H1 (cell line): ENCODE measurements at regions not wholly inside any gene's neighbourhood (a gene's known extent, or its start where the extent isn't known, plus 50 kb on each side); places are given as distances from the start of the nearest gene placed in this dataset.

ENCODE experiments used
- E2F6 ChIP-seq: IDR thresholded peaks from 2 replicates; pipeline ENCODE4 v1.6.1; 2012; ENCODE audit warnings: inconsistent platforms
- NANOG ChIP-seq: IDR thresholded peaks from 2 replicates; pipeline ENCODE4 v1.6.1; 2011; ENCODE audit warnings: low read length, low read depth, mild to moderate bottlenecking, inconsistent platforms; ENCODE audit not compliant: insufficient read depth, poor library complexity, severe bottlenecking
- SRF ChIP-seq: IDR thresholded peaks from 2 replicates; pipeline ENCODE4 v1.6.1; 2011; ENCODE audit warnings: mild to moderate bottlenecking, low read depth, low read length, moderate library complexity
- SUZ12 ChIP-seq: fragments of 200-600 bp; sonication (generic); IDR thresholded peaks from 2 replicates; pipeline ENCODE4 v1.6.1; 2012; ENCODE audit warnings: mild to moderate bottlenecking, inconsistent platforms, low read length, moderate library complexity, mixed read lengths
- TCF12 ChIP-seq: IDR thresholded peaks from 2 replicates; pipeline ENCODE4 v1.6.1; 2011; ENCODE audit warnings: low read depth, mild to moderate bottlenecking, low read length

- TF ChIP-seq E2F6 (no peak), SRF (no peak), NANOG (no peak), TCF12 (no peak), SUZ12 (no peak)
These were observed 374.2 kb upstream of the TYRP1 start (continued) for GRCh38 chr9:12318732-12319685.
